TTC549 (cell line): ENCODE measurements at regions not wholly inside any gene's neighbourhood (a gene's known extent, or its start where the extent isn't known, plus 50 kb on each side); places are given as distances from the start of the nearest gene placed in this dataset.
"Not testable (repeated sequence)": the region's sequence is repeated elsewhere in the genome, so short reads cannot be mapped to it uniquely, and the experiment has no call there.

Source experiments
- FAIRE-seq: peaks from 2 replicates; lab custom pipeline; 2012; peaks lifted over from hg19 to GRCh38; lab: Jason Lieb, UNC

- no peak for FAIRE-seq
Observed at GRCh38 chr10:33067917-33068316, 109.9 kb upstream of the ITGB1 start.

- FAIRE-seq: no peak
Observed at GRCh38 chr10:33067481-33067880, 109.5 kb upstream of the ITGB1 start.

GRCh38 chr10:33066558-33067236 lies 108.7 kb upstream of the ITGB1 start:
- FAIRE-seq: no peak

GRCh38 chr10:33065111-33065510 lies 107.1 kb upstream of the ITGB1 start:
- FAIRE-seq: no peak

- no peak for FAIRE-seq
Observed at GRCh38 chr10:33064706-33065105, 106.7 kb upstream of the ITGB1 start.

GRCh38 chr10:33057620-33058019 lies 99.6 kb upstream of the ITGB1 start:
- FAIRE-seq: no peak

GRCh38 chr10:33056828-33057596 lies 99.0 kb upstream of the ITGB1 start:
- no peak for FAIRE-seq

- no peak for FAIRE-seq
Observed at GRCh38 chr10:33055625-33056024, 97.6 kb upstream of the ITGB1 start.

GRCh38 chr10:33052915-33053810 lies 95.1 kb upstream of the ITGB1 start:
- FAIRE-seq: no peak

GRCh38 chr10:33052263-33052875 lies 94.3 kb upstream of the ITGB1 start:
- no peak for FAIRE-seq

- FAIRE-seq: not testable (repeated sequence)
Observed at GRCh38 chr10:33049963-33050920, 92.2 kb upstream of the ITGB1 start.

- FAIRE-seq: no peak
Observed at GRCh38 chr10:33048223-33048622, 90.2 kb upstream of the ITGB1 start.

- no peak for FAIRE-seq
Observed at GRCh38 chr10:33047655-33048054, 89.6 kb upstream of the ITGB1 start.

GRCh38 chr10:33046792-33047191 lies 88.8 kb upstream of the ITGB1 start:
- FAIRE-seq: no peak

- FAIRE-seq: no peak
Observed at GRCh38 chr10:33045421-33045820, 87.4 kb upstream of the ITGB1 start.

GRCh38 chr10:33042565-33042964 lies 84.5 kb upstream of the ITGB1 start:
- no peak for FAIRE-seq

GRCh38 chr10:33041783-33042437 lies 83.9 kb upstream of the ITGB1 start:
- no peak for FAIRE-seq

GRCh38 chr10:33040436-33040835 lies 82.4 kb upstream of the ITGB1 start:
- no peak for FAIRE-seq

GRCh38 chr10:33039181-33039580 lies 81.2 kb upstream of the ITGB1 start:
- no peak for FAIRE-seq

GRCh38 chr10:33038672-33039071 lies 80.6 kb upstream of the ITGB1 start:
- no peak for FAIRE-seq

GRCh38 chr10:33037726-33038125 lies 79.7 kb upstream of the ITGB1 start:
- FAIRE-seq: no peak
